Endodermal cell (in vitro differentiated cells): ENCODE measurements at regions not wholly inside any gene's neighbourhood (a gene's known extent, or its start where the extent isn't known, plus 50 kb on each side); places are given as distances from the start of the nearest gene placed in this dataset.

ENCODE experiments used
- DNase-seq: peaks from one replicate; pipeline ENCODE4 v3.0.0-alpha.2; 2017
- H3K27ac ChIP-seq: 2 replicates; pipeline ENCODE4 v1.5.1; 2013; ENCODE audit warnings: mild to moderate bottlenecking, low read depth, low read length, moderate library complexity
- H3K27me3 ChIP-seq: 2 replicates; pipeline ENCODE4 v1.6.1; 2013; ENCODE audit warnings: mild to moderate bottlenecking, low read length, moderate library complexity; ENCODE audit not compliant: insufficient read depth, control insufficient read depth, poor library complexity, severe bottlenecking
- H3K36me3 ChIP-seq: 2 replicates; pipeline ENCODE4 v1.7.0; 2013; ENCODE audit warnings: mild to moderate bottlenecking, low read length, moderate library complexity; ENCODE audit not compliant: control insufficient read depth, insufficient read depth
- H3K4me1 ChIP-seq: one replicate; pipeline ENCODE4 v1.7.0; 2013; ENCODE audit warnings: low read length; ENCODE audit not compliant: control insufficient read depth, insufficient read depth
- H3K4me3 ChIP-seq: 2 replicates; pipeline ENCODE4 v1.5.1; 2013; ENCODE audit warnings: mild to moderate bottlenecking, low read length, moderate library complexity
- H3K9ac ChIP-seq: 2 replicates; pipeline ENCODE4 v1.6.1; 2013; ENCODE audit warnings: mild to moderate bottlenecking, low read length, moderate library complexity; ENCODE audit not compliant: poor library complexity, severe bottlenecking; ENCODE audit errors: extremely low read depth
- H3K9me3 ChIP-seq: 2 replicates; pipeline ENCODE4 v1.6.1; 2013; ENCODE audit warnings: mild to moderate bottlenecking, low read length, moderate library complexity; ENCODE audit not compliant: control insufficient read depth
- H3K27ac Mint-ChIP-seq: 2 replicates; pipeline ENCODE4 v1.8.0; 2020; ENCODE audit warnings: mixed read lengths
- H3K27me3 Mint-ChIP-seq: 2 replicates; pipeline ENCODE4 v1.8.0; 2021; ENCODE audit warnings: mild to moderate bottlenecking, mixed read lengths; ENCODE audit not compliant: insufficient read depth
- H3K36me3 Mint-ChIP-seq: 2 replicates; pipeline ENCODE4 v1.8.0; 2020; ENCODE audit warnings: low read depth, mixed read lengths
- H3K4me1 Mint-ChIP-seq: 2 replicates; pipeline ENCODE4 v1.8.0; 2020; ENCODE audit warnings: mixed read lengths
- H3K4me3 Mint-ChIP-seq: 2 replicates; pipeline ENCODE4 v1.8.0; 2020; ENCODE audit warnings: mild to moderate bottlenecking, moderate library complexity, mixed read lengths
- H3K9me3 Mint-ChIP-seq: 2 replicates; pipeline ENCODE4 v1.8.0; 2020; ENCODE audit warnings: mild to moderate bottlenecking, mixed read lengths
- CTCF ChIP-seq: fragments of 200-600 bp; sonication (generic); conservative IDR thresholded peaks from 2 replicates; pipeline ENCODE4 v1.5.0; 2021; ENCODE audit warnings: antibody characterized with exemption, mild to moderate bottlenecking
- WGBS, 2 experiments: methylation state at CpG; one replicate each; pipeline versions ENCODE4 v1.1.5 to v1.1.7; 2013; ENCODE audit warnings: missing lambda C conversion rate in 2 of 2, mixed read lengths in 1 of 2; ENCODE audit not compliant: insufficient coverage in 1 of 2, insufficient read length in 1 of 2; 5-methylcytosine and 5-hydroxymethylcytosine counted together

- no peak overlapping the region for H3K27ac ChIP-seq
Measured at GRCh38 chr13:58992478-58993042, 1171.2 kb downstream of the DIAPH3 start.

GRCh38 chr13:58994077-58994476, 1169.7 kb downstream of the DIAPH3 start:
- no peaks in the 10 kb centered on the region for H3K4me1 ChIP-seq
- no peak overlapping the region for H3K4me3 Mint-ChIP-seq
- H3K9me3 ChIP-seq, result no peaks in the 10 kb centered on the region
- TF ChIP-seq CTCF, result no peak
- no peaks in the 10 kb centered on the region for H3K36me3 Mint-ChIP-seq
- H3K9ac ChIP-seq, result no peak overlapping the region
- H3K27ac ChIP-seq, result no peak overlapping the region
- WGBS, 2 experiments, result 82% methylated on average over 3 of the region's 4 CpGs; no CpG with 5 or more reads in 1 of the 2 experiments
- H3K27me3 ChIP-seq, result no peaks in the 10 kb centered on the region
- no peaks in the 10 kb centered on the region for H3K9me3 Mint-ChIP-seq
- DNase-seq, result no peak
- no peak overlapping the region for H3K27ac Mint-ChIP-seq
- H3K36me3 ChIP-seq, result no peaks in the 10 kb centered on the region
- no peaks in the 10 kb centered on the region for H3K27me3 Mint-ChIP-seq
- peaks cover 6% of the 10 kb centered on the region for H3K4me1 Mint-ChIP-seq
- no peak overlapping the region for H3K4me3 ChIP-seq

More at GRCh38 chr13:58992478-58993042, 1171.2 kb downstream of the DIAPH3 start:
- H3K9me3 ChIP-seq, result no peaks in the 10 kb centered on the region
- no peaks in the 10 kb centered on the region for H3K4me1 ChIP-seq
- Mint-ChIP-seq H3K27me3 (no peaks in the 10 kb centered on the region), H3K4me1 (peaks cover 6% of the 10 kb centered on the region), H3K4me3 (no peak overlapping the region), H3K9me3 (no peaks in the 10 kb centered on the region), H3K27ac (no peak overlapping the region), H3K36me3 (no peaks in the 10 kb centered on the region)
- TF ChIP-seq CTCF, result no peak
- no peaks in the 10 kb centered on the region for H3K36me3 ChIP-seq
- DNase-seq, result no peak
- WGBS, 2 experiments, result 92 to 95% methylated on average over 4 to 5 of the region's 5 CpGs
- H3K4me3 ChIP-seq, result no peak overlapping the region
- no peaks in the 10 kb centered on the region for H3K27me3 ChIP-seq
- H3K9ac ChIP-seq, result no peak overlapping the region

- Mint-ChIP-seq H3K4me1 (peaks cover 6% of the 10 kb centered on the region), H3K9me3 (peaks cover 3% of the 10 kb centered on the region)
- TF ChIP-seq CTCF, result peak; percentile 62
Measured at GRCh38 chr13:58994777-58995176, 1169.0 kb downstream of the DIAPH3 start.

More at GRCh38 chr13:58994777-58995176, 1169.0 kb downstream of the DIAPH3 start:
- no peaks in the 10 kb centered on the region for H3K27me3 Mint-ChIP-seq
- Histone ChIP-seq H3K4me1 (no peaks in the 10 kb centered on the region), H3K4me3 (no peak overlapping the region), H3K9ac (no peak overlapping the region), H3K36me3 (no peaks in the 10 kb centered on the region), H3K27ac (no peak overlapping the region), H3K27me3 (no peaks in the 10 kb centered on the region), H3K9me3 (no peaks in the 10 kb centered on the region)
- H3K27ac Mint-ChIP-seq, result no peak overlapping the region
- no peak overlapping the region for H3K4me3 Mint-ChIP-seq
- no peak for DNase-seq
- H3K36me3 Mint-ChIP-seq, result no peaks in the 10 kb centered on the region
